NOMO-1 (cell line): ENCODE measurements at regions not wholly inside any gene's neighbourhood (a gene's known extent, or its start where the extent isn't known, plus 50 kb on each side); places are given as distances from the start of the nearest gene placed in this dataset.
"Not testable (repeated sequence)": the region's sequence is repeated elsewhere in the genome, so short reads cannot be mapped to it uniquely, and the experiment has no call there.

Source experiments
- DNase-seq, 2 experiments: peaks; one replicate each; lab custom pipeline; 2025; ENCODE audit not compliant: unreplicated experiment in 2 of 2; lab: John Stamatoyannopoulos, UW

DNA sequence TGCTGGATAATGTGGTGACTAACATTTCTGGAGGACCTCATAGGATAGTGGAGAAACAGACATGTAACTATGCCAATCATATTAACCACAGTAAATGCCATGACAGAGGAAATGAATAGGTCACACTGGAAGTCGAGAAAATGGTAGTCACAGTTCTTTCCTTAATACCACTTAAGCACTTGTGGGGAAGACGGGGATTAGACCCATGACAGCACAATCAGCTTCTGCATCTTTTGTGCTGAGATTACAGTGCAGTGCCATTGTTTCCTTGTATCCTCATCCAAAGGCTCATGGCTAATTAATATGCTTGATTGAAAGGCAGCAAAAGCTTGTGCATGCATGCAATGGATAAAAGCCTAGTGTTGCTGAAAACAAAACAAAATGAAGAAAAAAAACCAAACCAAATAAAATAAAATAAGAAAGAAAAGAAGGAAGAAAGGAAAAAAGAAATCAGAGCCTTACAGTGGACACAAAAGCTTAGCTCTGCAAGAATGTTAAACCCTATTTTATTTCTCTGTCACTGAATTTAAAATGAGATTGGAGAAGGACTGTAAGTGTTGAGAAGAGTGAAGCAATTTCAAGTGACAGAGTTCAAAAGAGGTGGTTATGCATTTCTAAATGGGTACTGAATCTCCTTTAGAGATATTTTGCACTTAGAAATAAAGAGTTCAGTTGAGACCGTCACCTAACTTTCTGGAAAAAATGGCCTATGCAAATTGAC is 1011.9 kb downstream of the CDH8 start:
- no peak for DNase-seq

DNA sequence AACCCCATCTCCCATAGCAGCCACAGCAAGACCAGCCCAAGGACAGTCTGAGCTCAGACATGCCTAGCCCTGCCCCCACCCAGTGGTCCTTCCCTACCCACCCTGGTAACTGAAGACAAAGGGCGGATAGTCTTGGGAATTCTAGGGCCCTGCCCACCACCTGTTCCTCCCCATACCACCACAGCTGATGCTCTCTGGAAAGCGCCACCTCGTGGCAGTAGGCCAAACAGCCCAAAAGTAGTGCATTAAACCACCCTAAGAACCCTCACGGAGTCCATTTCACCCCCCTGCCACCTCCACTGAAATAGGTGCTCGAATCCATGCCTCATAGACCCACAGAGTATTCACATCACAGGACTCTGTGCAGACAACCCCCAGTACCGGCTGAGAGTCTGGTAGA is 1021.4 kb downstream of the CDH8 start:
- no peak for DNase-seq

DNA sequence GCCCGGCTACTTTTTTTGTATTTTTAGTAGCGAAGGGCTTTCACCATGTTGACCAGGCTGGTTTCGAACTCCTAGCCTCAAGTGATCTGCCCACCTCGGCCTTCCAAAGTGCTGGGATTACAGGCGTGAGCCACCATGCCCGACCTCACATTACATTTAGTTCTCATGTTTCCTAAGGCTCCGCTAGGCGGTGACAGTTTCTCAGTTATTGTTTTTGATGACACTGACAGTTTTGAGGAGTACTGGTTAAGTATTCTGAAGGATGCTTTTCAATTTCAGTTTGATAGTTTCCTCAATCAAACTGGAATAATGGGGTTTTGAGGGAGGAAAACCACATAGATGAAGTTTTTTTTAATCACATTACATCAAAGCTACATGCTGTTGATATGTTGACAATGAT is 1028.5 kb downstream of the CDH8 start:
- no peak for DNase-seq

DNA sequence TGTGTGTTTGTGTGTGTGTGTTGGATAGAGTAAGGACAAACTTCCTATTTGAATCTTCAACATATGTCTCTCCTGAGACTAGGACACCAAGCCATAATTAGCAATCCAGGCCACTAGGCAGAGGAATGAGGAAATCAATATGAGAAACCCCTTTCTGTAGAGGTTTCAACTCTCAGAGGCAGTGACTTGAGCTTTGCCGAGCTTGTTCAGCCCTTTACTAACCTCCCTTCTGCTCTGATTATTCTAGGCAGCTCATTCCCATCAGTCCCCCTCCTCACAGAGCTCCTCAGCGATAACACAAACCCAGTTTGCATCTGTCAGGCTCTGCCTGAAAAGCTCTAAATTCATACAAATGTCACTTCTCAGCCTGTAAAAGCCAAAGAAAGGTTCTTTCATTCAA is 1030.3 kb downstream of the CDH8 start:
- no peak for DNase-seq

DNA sequence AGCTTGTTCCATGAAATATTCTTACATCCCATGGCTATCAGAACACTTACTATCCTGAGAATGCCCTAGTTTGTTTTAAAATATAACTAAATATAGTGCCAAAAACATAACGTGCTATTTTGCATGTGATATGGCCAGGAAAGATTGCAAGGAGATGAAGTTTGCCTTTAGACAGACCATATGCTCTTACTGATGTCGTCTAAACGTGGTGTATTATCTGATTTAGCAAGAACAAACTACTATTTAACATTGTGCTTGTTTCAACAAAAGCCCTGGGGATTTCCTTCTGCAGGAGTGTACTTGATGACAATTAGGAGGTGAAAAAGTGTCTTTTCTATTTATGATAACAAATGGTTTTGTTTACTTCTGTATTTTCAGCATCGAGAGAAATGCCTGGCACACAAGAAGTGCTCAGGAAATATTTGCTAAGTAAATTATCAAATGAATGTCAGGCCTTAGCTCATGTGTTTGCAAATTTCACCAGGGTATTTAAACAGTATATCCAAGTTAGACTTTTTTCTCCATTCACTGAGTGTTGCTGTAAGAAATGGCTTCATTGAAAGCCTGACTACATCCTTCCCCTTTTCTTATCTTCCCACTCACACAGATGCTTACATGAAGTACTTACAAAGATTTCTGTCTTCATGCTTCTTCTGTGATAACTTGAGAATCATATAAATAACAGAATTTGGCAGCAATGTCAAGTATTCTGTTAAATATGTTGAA is 1033.6 kb downstream of the CDH8 start:
- DNase-seq = no peak

DNA sequence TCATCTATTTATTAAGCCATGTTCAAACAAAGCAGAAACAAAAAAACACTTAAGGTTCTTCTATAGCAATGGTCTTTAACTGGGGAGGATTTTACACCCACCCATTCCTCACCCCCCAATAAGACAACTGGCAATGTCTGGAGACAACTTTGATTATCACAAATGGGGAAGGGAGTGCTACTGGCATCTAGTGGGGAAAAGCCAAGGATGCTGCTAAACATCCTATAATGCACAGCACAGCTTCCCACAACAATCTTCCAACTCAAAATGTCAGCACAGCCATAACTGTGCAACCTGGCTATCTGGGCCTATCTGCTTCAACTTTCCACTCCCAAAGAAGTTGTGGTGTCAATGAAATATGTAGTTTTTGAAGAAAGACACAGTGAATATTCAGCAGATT is 1044.4 kb downstream of the CDH8 start:
- no peak for DNase-seq

DNA sequence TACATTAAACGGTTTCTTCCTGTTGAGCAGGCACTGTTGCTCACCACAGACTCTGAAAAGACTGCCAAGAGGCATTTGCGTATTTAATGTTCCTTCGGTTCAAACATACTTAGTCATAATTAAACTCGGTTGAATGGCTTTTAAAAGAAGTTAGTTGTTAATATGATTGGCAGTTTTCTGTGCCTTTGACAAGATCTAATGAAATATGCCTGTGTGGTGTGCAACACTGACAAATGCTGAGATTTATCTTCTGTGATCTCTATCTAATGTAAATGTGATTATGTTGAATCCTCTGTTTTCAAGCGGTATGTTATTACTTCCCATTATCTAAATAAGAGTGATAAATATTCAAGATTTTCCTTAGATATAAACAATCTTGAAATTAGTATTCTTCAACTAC is 1046.6 kb downstream of the CDH8 start:
- DNase-seq = no peak

DNA sequence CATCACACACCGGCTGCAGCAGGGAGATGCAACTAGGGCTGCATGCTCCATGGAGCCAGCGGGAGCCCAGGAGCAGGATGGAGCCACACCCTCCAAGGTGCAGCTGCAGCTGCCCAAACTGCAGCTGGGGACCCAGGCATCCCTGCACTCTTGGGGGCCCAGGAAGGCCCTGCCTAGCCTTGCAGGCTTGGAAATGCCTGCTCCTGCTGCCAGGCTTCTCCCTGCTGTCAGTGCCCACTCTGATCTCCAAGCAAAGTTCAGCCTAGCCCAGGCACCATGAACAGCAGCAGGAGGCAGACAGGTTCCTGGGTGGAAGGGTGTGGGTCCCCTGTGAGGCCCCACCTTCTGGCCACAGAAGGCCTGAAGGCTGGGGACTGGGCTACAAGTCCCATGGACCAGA is 1057.1 kb downstream of the CDH8 start:
- DNase-seq = no peak

DNA sequence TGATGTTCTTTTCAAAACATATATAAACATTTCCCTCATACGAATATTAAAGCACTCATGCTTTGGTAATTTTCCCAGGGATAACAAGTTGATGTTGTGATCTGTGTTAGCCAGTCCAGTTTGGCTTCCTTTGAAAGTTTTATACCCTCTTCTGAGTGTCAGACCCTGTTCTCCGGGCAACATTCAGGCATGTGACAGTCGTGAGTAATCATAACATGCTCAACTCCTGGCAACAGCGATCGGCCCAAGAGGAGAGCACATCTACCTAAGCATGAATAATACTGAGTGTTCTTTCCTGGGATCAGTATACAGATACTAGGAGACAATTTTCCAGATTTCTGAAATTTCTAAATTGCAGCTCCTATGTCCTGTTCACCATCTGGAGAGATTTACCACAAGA is 1086.4 kb downstream of the CDH8 start:
- no peak for DNase-seq

DNA sequence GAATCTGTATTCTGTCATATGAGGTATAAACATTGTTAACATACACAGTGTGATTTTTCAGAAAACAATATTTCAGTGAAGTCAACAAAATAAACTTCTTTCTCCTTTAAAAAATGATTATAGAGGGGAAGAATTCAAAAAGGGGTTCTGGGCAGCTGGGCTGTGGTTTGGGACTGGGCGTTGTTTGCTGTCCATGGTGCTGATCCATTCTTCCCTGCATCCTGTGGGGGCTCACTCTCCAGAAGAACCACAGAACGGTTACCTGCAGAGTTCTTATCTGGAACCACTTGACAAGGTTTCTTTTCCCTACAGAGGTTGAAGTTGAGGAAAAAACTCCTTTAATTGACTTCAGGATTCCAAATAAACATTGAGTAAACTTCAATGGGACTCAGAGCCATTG is 1091.0 kb downstream of the CDH8 start:
- DNase-seq = peak in 1 of 2 experiments; percentile 2

DNA sequence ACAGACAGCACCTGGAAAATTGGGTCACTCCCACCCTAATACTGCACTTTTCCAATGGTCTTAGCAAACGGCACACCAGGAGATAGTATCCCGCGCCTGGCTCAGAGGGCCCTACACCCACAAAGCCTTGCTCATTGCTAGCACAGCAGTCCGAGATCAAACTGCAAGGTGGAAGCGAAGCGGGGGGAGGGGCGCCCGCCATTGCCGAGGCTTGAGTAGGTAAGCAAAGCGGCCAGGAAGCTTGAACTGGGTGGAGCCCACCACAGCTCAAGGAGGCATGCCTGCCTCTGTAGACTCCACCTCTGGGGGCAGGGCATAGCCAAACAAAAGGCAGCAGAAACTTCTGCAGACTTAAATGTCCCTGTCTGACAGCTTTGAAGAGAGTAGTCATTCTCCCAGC is 1100.0 kb downstream of the CDH8 start:
- DNase-seq = not testable (repeated sequence)

DNA sequence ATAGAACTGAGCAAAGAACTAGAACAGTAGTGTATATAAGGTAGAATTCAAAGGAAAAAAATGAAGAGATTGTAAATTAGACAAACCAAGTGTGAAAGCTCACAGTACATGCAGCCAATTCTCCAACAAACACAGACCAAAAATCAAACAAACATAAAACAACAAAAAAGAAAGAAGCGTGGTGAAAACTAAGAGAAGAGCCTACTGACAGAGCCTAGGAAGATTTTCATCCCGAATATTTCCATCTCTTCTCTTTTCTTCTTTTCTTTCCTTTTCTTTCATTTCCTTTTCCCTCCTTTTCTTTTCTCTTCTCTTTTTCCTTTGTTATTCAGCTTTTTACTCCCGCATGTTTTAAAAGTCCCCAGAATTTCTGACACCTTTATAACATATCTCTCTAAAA is 1103.6 kb downstream of the CDH8 start:
- no peak for DNase-seq

DNA sequence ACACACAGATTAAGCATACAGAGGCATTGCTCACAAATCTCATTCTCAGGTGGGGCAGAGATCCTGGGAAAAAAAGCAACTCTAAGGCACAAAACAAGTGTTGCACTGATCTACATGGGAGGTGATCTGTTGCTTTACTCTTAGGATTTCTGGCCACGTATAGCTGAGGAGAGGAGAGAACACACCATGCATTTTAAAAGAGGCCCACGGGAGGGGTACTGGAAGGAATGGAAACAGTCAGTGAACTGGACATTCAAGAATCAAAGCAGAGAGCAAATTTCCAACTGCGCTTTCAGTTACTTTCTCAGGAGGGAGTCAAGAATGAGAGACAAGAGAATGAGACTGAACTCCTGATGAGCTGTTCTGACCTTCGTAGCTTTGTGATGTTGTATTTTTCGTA is 1105.9 kb downstream of the CDH8 start:
- no peak for DNase-seq

DNA sequence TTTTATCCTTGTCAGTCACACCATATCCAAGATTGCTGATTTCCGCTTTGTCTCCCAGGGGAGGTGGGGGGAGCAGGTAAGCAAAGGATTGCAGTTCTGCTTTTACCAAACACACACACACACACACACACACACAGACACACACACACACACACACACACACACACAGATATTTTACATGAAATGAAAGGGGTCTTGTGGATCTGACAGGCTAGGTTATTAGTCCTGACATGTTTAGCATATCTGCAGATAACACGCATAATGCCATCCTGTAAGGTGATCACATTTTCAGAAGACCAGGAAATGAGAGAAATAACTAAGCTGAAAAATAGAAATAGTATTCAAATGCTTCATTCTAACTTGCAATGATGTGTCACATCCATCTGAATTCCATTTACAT is 1113.3 kb downstream of the CDH8 start:
- DNase-seq = no peak

DNA sequence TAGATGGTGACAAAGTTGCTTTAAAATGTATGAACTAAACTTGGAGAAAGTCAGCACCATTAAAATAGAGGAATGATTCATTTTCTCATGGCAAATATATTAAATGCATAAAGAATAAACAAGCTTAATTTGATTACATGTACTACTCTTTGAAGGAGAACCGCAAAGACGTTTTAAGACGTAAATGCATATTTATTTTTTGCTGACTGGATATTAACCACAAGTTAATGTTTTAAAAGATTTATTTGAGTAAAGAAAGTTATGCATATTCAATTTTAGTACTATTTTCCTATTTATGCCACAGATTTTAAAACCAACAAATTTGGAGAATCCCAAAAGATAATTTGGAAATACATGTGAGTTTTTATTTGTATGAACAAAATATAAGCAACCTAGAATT is 1121.9 kb downstream of the CDH8 start:
- DNase-seq = no peak

DNA sequence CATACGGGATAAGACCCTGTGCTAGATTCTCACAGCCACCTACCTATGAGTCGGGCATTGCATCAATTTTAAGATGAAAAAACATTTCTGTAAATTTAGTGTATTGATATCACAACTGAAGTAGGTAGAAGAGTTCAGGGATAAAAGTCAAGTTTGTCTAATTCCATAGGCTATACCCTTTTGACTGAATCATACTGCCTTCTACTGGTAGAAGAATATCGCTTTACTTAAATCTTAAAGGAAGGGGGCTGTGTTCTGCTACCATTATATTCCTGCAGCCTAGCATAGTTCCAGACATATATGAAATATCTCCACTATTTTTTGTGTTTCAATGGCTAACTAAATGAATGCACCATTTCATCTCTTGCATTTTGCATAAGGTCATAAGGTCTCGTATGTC is 1128.6 kb downstream of the CDH8 start:
- no peak for DNase-seq

DNA sequence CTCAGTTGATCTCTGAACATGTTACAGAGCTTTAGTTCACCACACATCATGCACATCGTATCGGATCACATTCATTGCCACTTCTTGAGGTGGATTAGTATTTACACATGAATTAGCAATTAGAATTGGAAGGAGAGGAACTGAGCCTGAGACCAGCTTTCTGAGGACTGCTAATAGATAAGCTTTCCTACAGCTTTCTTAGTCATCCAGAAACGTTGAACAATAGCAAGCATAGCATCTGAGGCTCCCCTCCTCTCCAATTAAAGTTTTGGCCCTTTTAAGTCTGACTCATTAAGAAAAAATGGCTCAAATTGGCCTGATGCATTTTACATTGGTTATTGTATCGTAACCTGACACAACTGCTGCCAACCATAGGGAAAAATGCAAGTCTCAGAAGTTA is 1130.4 kb downstream of the CDH8 start:
- no peak for DNase-seq

DNA sequence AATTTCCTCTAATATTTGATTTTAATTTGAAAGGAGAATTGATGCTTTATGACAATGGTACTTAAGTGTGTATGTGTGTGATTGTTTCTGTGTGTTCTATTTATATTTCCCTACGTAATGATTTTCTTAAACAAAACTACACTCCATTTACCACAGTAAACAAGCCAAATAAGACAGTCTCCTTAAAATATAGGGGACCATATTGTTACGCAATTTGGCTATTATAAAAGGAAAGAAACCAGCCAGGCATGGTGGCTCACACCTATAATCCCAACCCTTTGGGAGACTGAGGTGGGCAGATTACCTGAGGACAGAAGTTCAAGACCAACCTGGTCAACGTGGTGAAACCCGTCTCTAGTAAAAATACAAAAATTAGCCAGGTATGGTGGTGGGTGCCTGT is 1134.1 kb downstream of the CDH8 start:
- no peak for DNase-seq

DNA sequence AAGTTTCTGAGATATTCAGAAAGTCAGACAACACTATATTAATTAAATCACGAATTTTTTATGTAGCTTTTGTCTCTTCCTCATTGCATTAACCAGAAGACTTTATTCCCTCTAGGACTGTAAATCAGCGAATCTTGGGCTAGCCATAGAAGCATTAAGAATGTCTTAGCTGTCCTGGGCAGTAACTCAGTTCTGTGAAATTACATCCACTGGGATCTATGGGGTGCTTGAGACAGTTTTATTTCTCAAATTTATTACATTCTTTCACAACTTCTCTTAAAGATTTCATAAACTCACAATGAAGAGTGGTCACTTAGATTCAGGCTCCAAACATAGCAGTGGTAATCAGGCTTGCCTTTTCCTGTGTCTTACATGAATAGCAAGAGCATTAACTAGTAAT is 1153.4 kb downstream of the CDH8 start:
- peak in 1 of 2 experiments; percentile 20 for DNase-seq

DNA sequence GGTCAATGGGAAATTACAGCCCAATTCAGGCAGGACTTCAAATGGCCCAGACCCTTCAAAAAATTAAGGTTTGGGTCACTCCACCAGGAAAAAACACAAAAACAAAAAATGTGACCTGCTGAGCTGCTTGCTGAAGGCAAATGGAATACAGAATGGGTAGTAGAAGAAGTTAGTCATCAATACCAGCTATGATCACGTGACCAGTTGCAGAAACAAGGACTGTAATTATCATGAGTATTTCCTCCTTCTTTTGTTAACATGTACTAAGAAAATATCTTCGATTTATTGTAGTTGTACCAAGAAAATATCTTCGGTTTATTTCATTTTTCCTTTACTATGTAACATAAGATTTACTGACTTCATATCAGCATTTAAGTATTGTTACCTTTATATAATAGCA is 1183.6 kb downstream of the CDH8 start:
- DNase-seq = no peak

DNA sequence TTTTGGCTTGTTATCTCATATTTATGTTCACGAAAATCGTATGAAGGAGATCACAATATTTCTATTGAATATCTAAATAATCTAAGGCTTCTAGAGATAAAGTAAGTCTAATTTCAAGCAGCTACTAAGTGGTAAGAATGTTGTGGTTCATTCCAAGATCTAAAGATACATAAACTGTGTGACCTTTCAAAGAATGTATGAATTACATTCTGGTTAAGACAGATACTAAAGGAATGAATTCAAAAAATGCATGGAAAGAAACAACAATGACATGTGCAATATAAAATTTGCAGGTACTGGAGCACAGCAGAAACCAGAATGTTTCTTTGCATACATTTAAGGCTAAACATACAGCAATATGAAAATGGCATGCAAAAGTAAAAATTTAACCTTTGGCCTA is 1214.6 kb downstream of the CDH8 start:
- DNase-seq = no peak

DNA sequence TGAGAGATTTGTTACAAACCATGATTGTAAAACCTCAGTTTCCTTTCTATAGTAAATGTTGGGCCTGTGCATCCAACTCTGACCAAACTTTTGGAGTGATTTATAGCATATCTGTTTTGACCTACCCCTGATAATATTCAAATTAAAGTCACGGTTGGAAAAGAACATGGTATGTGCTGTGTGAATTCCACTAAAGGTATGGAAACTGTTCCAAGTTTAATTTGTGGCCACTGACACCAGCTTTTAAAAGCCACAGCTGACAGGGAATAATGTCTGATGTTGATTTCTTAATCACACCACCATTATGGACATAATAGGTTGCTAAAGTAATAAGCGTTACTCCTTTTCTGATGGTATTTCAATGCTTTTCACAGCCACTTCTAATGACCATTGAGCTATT is 1215.9 kb downstream of the CDH8 start:
- DNase-seq = no peak

DNA sequence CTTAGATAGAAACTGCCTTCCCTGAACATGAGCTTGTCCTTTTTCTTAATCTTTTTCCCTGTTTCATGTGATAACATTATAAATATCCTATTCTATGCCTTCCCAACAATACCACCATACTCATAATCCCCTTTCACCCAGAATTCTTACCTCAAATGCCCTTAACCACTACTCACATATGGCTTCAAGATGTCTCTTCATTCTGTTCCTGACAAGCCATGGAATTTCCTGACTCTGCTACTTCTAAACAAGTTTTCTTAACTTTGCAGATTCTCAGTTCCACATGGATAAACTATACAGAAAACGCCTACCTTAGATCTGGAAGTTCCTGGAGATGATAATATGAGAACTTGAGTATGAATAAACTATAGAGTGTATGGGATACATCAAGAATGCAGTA is 1217.8 kb downstream of the CDH8 start:
- no peak for DNase-seq
